OCI-LY3 (cell line): ENCODE measurements at regions not wholly inside any gene's neighbourhood (a gene's known extent, or its start where the extent isn't known, plus 50 kb on each side); places are given as distances from the start of the nearest gene placed in this dataset.

Experiments used
- H2AFZ ChIP-seq: fragments of 200-600, 300-600 bp; shearing (Covaris generic); 2 replicates; pipeline ENCODE4 v1.6.0; 2014; ENCODE audit warnings: antibody characterized with exemption, low read depth, low read length
- H3K27ac ChIP-seq: fragments of 200-600, 300-600 bp; sonication (generic); 2 replicates; pipeline ENCODE4 v1.5.1; 2014; ENCODE audit warnings: mild to moderate bottlenecking, low read length, moderate library complexity, mixed read lengths
- H3K27me3 ChIP-seq: fragments of 200-600, 300-600 bp; sonication (generic); 2 replicates; pipeline ENCODE4 v1.6.1; 2014; ENCODE audit warnings: low read depth, low read length, mixed read lengths
- H3K36me3 ChIP-seq: fragments of 200-600, 300-600 bp; sonication (generic); replicated peaks from 2 replicates; pipeline ENCODE3; 2014; ENCODE audit warnings: low read depth, low read length, mixed read lengths
- H3K4me1 ChIP-seq: fragments of 300-600, 200-600 bp; sonication (generic); 2 replicates; pipeline ENCODE4 v1.6.1; 2014; ENCODE audit warnings: low read length, mixed read lengths
- H3K4me2 ChIP-seq: fragments of 200-600, 300-600 bp; sonication (generic); 2 replicates; pipeline ENCODE4 v1.6.1; 2014; ENCODE audit warnings: low read length, mixed read lengths
- H3K4me3 ChIP-seq: fragments of 300-600, 200-600 bp; sonication (generic); 2 replicates; pipeline ENCODE4 v1.5.1; 2014; ENCODE audit warnings: antibody characterized with exemption, mild to moderate bottlenecking, low read length, moderate library complexity
- H3K79me2 ChIP-seq: fragments of 300-600, 200-600 bp; shearing (Covaris generic); 2 replicates; pipeline ENCODE4 v1.6.1; 2014; ENCODE audit warnings: mild to moderate bottlenecking, low read length, mixed read lengths
- H3K9ac ChIP-seq: fragments of 300-600, 200-600 bp; shearing (Covaris generic); 2 replicates; pipeline ENCODE4 v1.6.0; 2014; ENCODE audit warnings: mild to moderate bottlenecking, low read length, moderate library complexity
- H3K9me3 ChIP-seq: fragments of 200-600, 300-600 bp; shearing (Covaris generic); 2 replicates; pipeline ENCODE4 v1.6.1; 2014; ENCODE audit warnings: low read length, mixed read lengths; ENCODE audit not compliant: insufficient read depth
- H4K20me1 ChIP-seq: fragments of 200-600, 300-600 bp; sonication (generic); 2 replicates; pipeline ENCODE4 v1.6.1; 2016; ENCODE audit warnings: low read length, mixed read lengths; ENCODE audit not compliant: insufficient read depth
- CTCF ChIP-seq: fragments of 200-600, 300-600 bp; sonication (generic); IDR thresholded peaks from 2 replicates; pipeline ENCODE4 v1.5.1; 2014; ENCODE audit warnings: antibody characterized with exemption, low read length, low read depth
- EZH2phosphoT487 ChIP-seq: fragments of 200-600 bp; shearing (Covaris generic); IDR thresholded peaks from 2 replicates; pipeline ENCODE4 v1.6.1; 2018; ENCODE audit warnings: antibody characterized with exemption, mixed run types, low read depth

DNA sequence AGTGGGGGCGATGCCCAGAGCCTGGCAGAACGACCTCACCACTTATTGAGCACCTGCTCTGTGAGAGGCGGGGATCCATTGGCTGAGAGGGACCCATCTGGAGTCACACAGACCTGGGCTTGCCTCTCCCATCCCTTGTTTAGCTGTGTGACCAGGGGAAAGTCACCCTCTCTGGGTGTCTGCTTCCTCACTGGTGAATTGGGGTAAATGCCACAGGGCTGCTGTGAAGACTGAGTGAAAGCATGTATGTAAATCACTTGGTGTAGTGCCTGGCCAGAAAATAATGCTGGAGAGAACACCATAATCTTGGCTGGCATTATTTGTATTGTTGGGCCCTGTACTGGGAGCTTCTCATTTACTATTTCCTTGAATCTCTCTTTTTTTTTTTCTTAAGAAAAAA lies 83.4 kb upstream of the PRL start:
- Histone ChIP-seq H3K27ac (no peak overlapping the region), H3K4me1 (no peaks in the 10 kb centered on the region)

DNA sequence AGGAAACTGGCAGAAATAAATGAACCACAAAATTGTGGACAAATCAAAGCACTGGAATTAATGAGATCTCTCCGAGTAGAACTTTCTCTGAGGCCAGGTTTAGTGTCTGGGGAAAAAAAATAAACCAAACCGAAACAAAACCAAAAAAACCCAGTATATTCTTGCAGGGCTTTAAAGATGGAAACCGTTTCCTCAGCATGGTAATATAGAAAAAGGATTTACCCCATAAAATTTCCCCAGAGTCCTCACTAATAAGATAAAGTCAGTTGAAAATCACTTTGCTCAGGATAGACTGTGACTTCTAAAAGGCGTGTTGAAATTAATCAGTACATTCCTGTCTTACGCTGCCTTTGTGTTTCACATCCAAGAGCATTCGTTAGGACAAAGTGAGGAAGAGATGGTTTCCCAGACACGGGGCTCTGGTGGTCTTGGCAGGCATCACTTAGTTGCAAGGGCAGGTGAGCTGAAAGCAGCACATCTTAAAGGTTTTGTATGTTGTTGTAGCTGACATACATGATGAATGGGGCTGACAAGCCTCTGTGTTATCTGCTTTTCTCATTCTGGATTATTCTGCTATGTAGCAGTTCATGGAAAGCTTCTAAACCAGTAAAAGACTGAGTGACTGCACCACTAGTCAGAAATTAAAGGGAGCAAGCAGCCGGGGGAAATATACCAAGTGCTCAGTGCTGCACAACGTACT lies 85.2 kb upstream of the PRL start:
- no peak overlapping the region for H3K4me2 ChIP-seq
- H3K9me3 ChIP-seq: no peaks in the 10 kb centered on the region
- H2AFZ ChIP-seq: no peak overlapping the region
- no peaks in the 10 kb centered on the region for H3K79me2 ChIP-seq
- no peaks in the 10 kb centered on the region for H4K20me1 ChIP-seq
- H3K36me3 ChIP-seq: no peaks in the 10 kb centered on the region
- no peak overlapping the region for H3K27ac ChIP-seq
- no peaks in the 10 kb centered on the region for H3K27me3 ChIP-seq
- no peak overlapping the region for H3K4me3 ChIP-seq
- no peaks in the 10 kb centered on the region for H3K4me1 ChIP-seq
- no peak for TF ChIP-seq EZH2phosphoT487
- TF ChIP-seq CTCF: no peak
- H3K9ac ChIP-seq: no peak overlapping the region

More for the DNA sequence above, 83.4 kb upstream of the PRL start:
- no peaks in the 10 kb centered on the region for H3K79me2 ChIP-seq
- H3K9ac ChIP-seq: no peak overlapping the region
- H3K27me3 ChIP-seq: no peaks in the 10 kb centered on the region
- TF ChIP-seq CTCF (no peak), EZH2phosphoT487 (no peak)
- H3K9me3 ChIP-seq: no peaks in the 10 kb centered on the region
- no peak overlapping the region for H2AFZ ChIP-seq
- no peaks in the 10 kb centered on the region for H3K36me3 ChIP-seq
- H3K4me3 ChIP-seq: no peak overlapping the region
- H3K4me2 ChIP-seq: no peak overlapping the region
- H4K20me1 ChIP-seq: no peaks in the 10 kb centered on the region

GRCh38 chr6:22383016-22383415 lies 86.2 kb upstream of the PRL start:
- H3K36me3 ChIP-seq: no peaks in the 10 kb centered on the region

DNA sequence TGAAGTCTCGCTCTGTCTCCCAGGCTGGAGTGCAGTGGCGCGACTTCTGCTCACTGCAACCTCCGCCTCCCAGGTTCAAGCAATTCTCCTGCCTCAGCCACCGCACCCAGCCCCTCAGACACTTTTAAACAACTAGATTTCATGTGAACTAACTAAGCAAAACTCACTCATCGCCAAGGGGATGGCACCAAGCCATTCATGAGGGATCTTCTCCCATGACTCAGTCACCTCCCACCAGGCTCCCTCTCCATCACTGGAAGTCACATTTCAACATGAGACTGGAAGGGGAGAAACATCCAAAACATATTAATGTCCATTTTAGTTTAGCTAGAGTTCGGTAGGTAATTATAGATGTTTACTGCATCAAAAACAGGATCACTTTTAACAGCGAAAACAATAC lies 95.9 kb upstream of the PRL start:
- H4K20me1 ChIP-seq: no peaks in the 10 kb centered on the region
- TF ChIP-seq CTCF: no peak
- no peak for TF ChIP-seq EZH2phosphoT487
- H2AFZ ChIP-seq: no peak overlapping the region
- H3K27ac ChIP-seq: no peak overlapping the region
- no peak overlapping the region for H3K4me2 ChIP-seq
- no peak overlapping the region for H3K9ac ChIP-seq
- no peaks in the 10 kb centered on the region for H3K79me2 ChIP-seq
- no peaks in the 10 kb centered on the region for H3K4me1 ChIP-seq
- no peaks in the 10 kb centered on the region for H3K36me3 ChIP-seq
- H3K27me3 ChIP-seq: no peaks in the 10 kb centered on the region
- H3K4me3 ChIP-seq: no peak overlapping the region
- H3K9me3 ChIP-seq: no peaks in the 10 kb centered on the region

More at GRCh38 chr6:22383016-22383415, 86.2 kb upstream of the PRL start:
- TF ChIP-seq EZH2phosphoT487 (no peak), CTCF (no peak)
- H3K9ac ChIP-seq: no peak overlapping the region
- H4K20me1 ChIP-seq: no peaks in the 10 kb centered on the region
- no peaks in the 10 kb centered on the region for H3K9me3 ChIP-seq
- no peak overlapping the region for H3K27ac ChIP-seq
- H3K79me2 ChIP-seq: no peaks in the 10 kb centered on the region
- H3K4me1 ChIP-seq: no peaks in the 10 kb centered on the region
- H3K4me3 ChIP-seq: no peak overlapping the region
- H2AFZ ChIP-seq: no peak overlapping the region
- no peak overlapping the region for H3K4me2 ChIP-seq
- no peaks in the 10 kb centered on the region for H3K27me3 ChIP-seq
